Stimulated activated CD4-positive, alpha-beta T cell treated with anti-CD3 and anti-CD28 coated beads, Interleukin-12 subunit alpha, Interleukin-12 subunit beta, amount 100 ng/mL, for 24 hours (primary cell): ENCODE measurements at regions not wholly inside any gene's neighbourhood (a gene's known extent, or its start where the extent isn't known, plus 50 kb on each side); places are given as distances from the start of the nearest gene placed in this dataset.
"Not testable (repeated sequence)": the region's sequence is repeated elsewhere in the genome, so short reads cannot be mapped to it uniquely, and the experiment has no call there.

Experiments used
- DNase-seq, 2 experiments: peaks; one replicate each; pipeline ENCODE4 v3.0.0-alpha.2; 2020; ENCODE audit warnings: low read depth in 2 of 2

GRCh38 chr17:51347851-51348584 lies 87.7 kb downstream of the UTP18 start:
- no peak for DNase-seq

DNA sequence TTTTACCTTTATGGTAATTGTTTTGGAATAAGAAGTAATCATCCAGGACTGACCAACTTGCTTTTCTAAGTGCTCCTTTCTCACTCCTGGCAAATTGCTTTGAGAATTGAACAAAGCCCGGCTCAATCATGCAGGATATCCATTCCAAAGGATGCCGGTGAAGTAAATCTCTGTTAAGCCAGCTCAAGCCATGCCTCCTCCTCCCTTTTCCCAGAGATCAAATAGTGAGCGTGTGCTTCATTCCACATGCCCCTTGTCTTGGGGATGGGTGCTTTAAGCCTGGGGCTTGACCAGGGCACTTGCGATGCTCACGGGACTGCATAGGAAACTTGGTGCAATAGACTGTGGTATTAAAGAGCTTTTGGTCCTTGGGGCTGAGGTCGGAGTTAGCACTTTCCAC lies 90.7 kb downstream of the UTP18 start:
- DNase-seq = no peak

DNA sequence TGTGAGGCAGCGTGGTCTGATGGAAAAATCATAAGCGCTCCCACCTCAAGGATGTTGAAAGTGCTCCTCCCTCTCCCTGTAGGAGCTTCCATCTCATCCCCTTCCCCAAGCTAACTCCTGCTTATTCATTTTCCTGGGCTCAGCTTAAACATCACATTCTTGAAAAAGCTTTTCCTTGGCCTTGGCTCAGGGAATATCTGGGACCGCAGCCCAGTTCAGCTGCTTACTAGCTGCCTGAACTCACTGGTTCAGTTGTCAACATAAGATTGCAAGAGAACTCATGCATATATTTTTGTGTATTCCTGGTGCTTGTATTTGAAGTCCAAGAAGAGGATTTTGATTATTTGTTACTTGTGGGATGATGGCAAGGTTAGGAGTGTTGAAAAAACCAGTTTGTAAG lies 91.5 kb downstream of the UTP18 start:
- no peak for DNase-seq

DNA sequence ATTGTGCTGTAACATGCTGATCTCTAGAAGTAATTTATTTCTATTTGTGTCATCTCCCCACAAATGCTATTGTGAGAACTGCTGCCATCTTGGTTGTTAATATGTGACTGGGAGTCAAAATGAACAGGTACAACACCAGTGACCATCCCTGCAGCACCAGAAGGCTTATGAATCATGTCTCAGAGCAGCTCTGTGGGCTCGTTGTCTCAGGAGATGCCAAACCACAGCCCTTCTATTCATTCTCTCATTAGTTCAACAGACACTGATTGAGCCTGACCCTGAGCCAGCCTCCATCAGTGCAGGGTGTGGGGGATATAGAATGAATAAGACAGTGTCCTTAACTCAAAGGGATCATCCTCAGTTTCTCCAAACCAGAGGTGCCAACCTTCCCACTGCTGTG lies 92.5 kb downstream of the UTP18 start:
- no peak for DNase-seq

- DNase-seq = no peak
Measured at GRCh38 chr17:51353296-51353695, 93.0 kb downstream of the UTP18 start.

DNA sequence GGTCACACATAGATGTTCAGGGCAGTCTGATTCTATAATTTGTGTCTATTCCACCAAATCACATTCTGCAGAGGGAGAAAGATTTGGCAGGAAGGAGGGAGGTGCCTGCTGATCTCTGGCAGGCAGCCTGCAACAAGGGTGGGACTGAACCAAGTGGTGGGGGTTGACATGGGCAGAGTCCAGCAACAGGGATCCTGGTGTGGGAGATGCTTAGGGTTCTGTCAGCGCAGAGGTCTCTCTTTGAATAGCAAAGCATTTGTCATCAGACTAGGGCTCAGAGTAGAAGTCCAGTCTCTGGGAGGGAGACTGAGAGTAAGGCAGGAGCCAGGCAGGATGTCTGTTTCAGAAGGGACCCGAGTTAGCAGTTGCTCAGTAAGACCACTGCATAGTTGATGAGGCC lies 94.6 kb downstream of the UTP18 start:
- DNase-seq = no peak

- no peak for DNase-seq
Measured at GRCh38 chr17:51355441-51356410, 95.4 kb downstream of the UTP18 start.

DNA sequence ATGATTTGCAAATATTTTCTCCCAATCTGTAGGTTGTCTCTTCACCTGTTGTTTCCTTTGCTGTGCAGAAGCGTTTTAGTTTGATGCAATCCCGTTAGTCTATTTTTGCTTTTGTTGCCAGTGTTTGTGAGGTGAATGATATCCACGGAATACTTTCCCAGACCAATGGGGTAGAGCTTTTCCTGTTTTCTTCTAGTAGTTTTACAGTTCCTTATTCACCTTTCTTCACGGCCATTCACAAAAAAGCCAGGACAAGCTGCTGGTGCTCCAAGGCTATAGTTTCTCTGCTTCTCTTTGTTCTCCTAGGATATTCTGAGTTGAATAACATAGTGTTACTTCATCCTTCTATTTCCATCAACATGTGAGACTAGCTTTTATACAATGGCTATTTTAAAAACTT lies 98.7 kb downstream of the UTP18 start:
- DNase-seq = no peak

GRCh38 chr17:51362811-51363585 lies 102.7 kb downstream of the UTP18 start:
- no peak for DNase-seq

- DNase-seq = no peak
Measured at GRCh38 chr17:51365090-51365489, 104.7 kb downstream of the UTP18 start.

DNA sequence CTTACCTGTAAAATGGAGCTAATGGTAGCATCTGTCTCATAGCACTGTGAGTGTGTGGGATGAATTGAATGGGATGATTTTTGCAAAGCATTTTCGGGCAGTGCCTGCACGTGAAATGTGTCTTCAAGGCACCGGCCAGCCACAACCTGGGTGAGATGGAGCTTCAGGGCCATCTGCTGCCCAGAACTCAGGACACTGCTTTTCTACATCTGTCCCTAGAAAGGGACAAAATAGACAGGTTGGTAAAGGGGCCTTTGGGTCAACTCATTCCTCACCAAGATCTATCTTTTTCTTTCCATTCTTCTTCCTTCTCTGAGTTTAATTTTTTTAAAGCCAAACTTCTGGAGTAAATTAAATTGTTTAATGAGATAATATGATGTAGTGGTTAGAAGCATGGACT lies 106.5 kb downstream of the UTP18 start:
- DNase-seq = no peak

GRCh38 chr17:51367836-51368235 lies 107.5 kb downstream of the UTP18 start:
- DNase-seq = not testable (repeated sequence)

GRCh38 chr17:51371732-51372151 lies 111.4 kb downstream of the UTP18 start:
- DNase-seq = peak; percentile 23 to 27

GRCh38 chr17:51372345-51373004 lies 112.1 kb downstream of the UTP18 start:
- DNase-seq = no peak

- DNase-seq = no peak
Measured at GRCh38 chr17:51373489-51374152, 113.3 kb downstream of the UTP18 start.

- DNase-seq = no peak
Measured at GRCh38 chr17:51374209-51374608, 113.9 kb downstream of the UTP18 start.

DNA sequence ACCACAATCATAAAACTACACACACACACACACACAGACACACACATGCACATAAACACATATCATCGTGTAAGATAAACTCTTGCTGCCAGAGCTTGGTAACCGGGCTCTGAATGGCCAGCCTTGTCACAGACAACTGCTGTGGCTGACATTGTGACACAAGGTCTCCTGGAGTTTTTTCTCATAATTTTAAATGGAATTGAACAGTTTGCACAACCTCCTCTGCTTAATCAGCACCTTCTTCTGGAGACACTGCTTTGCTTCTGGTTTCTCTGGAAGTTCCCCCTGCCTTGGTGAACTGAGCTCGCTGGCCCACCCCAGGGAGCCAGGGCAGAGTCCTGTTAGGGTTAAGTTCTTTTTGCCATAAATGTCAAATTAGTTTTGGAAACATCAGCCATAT lies 115.4 kb downstream of the UTP18 start:
- DNase-seq = no peak

DNA sequence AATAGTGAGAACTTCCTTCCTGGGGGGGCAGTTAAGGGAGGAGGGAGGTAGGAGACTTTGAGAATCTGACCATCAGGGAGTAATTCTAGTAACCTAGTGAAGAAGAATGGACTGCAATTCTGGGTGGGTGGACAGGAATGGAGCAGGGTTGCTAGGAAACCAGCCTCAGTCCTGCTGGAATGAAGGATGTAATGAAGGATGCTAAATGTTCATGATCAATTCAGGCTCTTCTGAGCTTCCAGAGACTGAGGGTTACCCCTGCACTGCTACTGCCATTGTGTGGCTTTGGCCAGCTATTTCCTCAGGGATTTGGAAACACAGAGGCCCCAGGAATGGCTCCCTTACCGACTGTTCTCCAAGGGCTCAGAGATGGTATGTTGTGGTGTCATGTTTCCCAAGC lies 116.4 kb downstream of the UTP18 start:
- no peak for DNase-seq

DNA sequence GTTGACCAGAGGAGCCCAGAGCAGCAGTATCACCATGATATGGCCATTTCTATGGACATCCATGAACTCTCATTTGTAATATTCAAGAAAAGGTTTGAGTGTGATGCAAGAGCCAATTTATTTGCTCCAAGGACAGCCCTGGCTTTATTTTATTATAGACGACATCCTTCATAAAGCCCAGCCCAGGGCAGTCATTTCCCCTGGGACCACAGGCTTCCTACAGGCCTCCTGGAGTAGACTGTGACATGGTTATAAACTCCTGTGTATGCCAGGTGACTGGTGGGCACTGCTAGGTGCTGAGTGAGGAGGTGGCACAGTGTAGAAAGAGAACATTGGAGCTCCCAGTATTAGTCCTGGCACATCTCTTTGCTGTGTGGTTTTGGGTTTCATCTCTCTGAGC lies 120.9 kb downstream of the UTP18 start:
- DNase-seq = no peak

GRCh38 chr17:51385208-51385607 lies 124.9 kb downstream of the UTP18 start:
- DNase-seq = no peak

DNA sequence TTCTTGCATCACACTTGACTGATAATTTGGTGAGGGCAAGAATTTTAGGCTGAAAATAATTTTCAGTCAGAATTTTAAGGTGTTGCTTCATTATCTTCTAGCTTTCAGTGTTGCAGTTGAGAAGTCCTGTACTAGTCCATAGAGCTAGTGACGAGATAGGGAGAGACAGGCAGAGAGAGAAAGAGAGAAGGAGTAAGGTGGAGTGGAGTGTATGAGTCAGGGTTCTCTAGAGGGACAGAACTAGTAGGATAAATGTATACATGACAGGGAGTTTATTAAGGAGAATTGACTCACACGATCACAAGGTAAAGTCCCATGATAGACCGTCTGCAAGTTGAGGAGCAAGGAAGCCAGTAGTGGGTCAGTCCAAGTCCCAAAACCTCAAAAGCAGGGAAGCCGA lies 127.2 kb downstream of the UTP18 start:
- DNase-seq = no peak
